Cardiac fibroblast (primary cell): ENCODE measurements at regions not wholly inside any gene's neighbourhood (a gene's known extent, or its start where the extent isn't known, plus 50 kb on each side); places are given as distances from the start of the nearest gene placed in this dataset.

Source experiments
- DNase-seq, 2 donors: peaks; one replicate each; pipeline versions ENCODE4 v3.0.0 to v3.0.0-alpha.2; 2010; ENCODE audit warnings: low read depth in 2 of 2
- H3K4me3 ChIP-seq, 2 donors: replicated peaks in 1 of 2; 1 replicate in 1 of 2; 2 replicates in 1 of 2; pipeline ENCODE4 v1.5.1; 2011; ENCODE audit warnings: low read depth in 2 of 2, low read length in 2 of 2, mild to moderate bottlenecking in 2 of 2, moderate library complexity in 1 of 2
- CTCF ChIP-seq: IDR thresholded peaks from one replicate; pipeline ENCODE4 v1.5.1; 2011; ENCODE audit warnings: low read depth, mild to moderate bottlenecking, low read length, inconsistent platforms

GRCh38 chr22:22039286-22040074, 56.9 kb upstream of the TOP3B start:
- DNase-seq: no peak
- no peak for TF ChIP-seq CTCF

GRCh38 chr22:22038178-22038880, 55.7 kb upstream of the TOP3B start:
- no peak for TF ChIP-seq CTCF
- DNase-seq: no peak
- H3K4me3 ChIP-seq: no peak overlapping the region

More at GRCh38 chr22:22039286-22040074, 56.9 kb upstream of the TOP3B start:
- no peak overlapping the region for H3K4me3 ChIP-seq

GRCh38 chr22:22037740-22038139, 55.2 kb upstream of the TOP3B start:
- TF ChIP-seq CTCF: no peak
- peak; percentile 35 to 71 for DNase-seq
- H3K4me3 ChIP-seq: no peak overlapping the region

GRCh38 chr22:22037229-22037628, 54.6 kb upstream of the TOP3B start:
- no peak for TF ChIP-seq CTCF
- no peak for DNase-seq
- no peak overlapping the region for H3K4me3 ChIP-seq

- no peak overlapping the region for H3K4me3 ChIP-seq
- no peak for DNase-seq
- TF ChIP-seq CTCF: no peak
These were observed 54.0 kb upstream of the TOP3B start for GRCh38 chr22:22036588-22036987.

- no peak for TF ChIP-seq CTCF
- no peak overlapping the region for H3K4me3 ChIP-seq
- no peak for DNase-seq
These were observed 53.3 kb upstream of the TOP3B start for GRCh38 chr22:22035771-22036314.
